ENCODE measurements at regions not wholly inside any gene's neighbourhood (a gene's known extent, or its start where the extent isn't known, plus 50 kb on each side); places are given as distances from the start of the nearest gene placed in this dataset.
"Not testable (repeated sequence)": the region's sequence is repeated elsewhere in the genome, so short reads cannot be mapped to it uniquely, and the experiment has no call there.

GRCh38 chr2:219870041-219870440 lies 242.6 kb downstream of the SLC4A3 start:
- WGBS, 5 donors: 58 to 75% (median 70%) methylated on average over 3 of the region's 3 CpGs
- H3K36me3 ChIP-seq: no peaks in the 10 kb centered on the region
- no peaks in the 10 kb centered on the region for H3K4me1 ChIP-seq
- TF ChIP-seq POLR2A (IDR thresholded peaks at IDR 0.05) (no peak), POLR2AphosphoS5 (IDR thresholded peaks at IDR 0.05) (no peak), CTCF (IDR thresholded peaks at IDR 0.05 in 8 of 11, conservative IDR thresholded peaks at IDR 0.05 in 3 of 11) (no peak)
- H3K4me3 ChIP-seq: no peak overlapping the region
- H3K9me3 ChIP-seq: peaks cover 0 to 4% (median 0%) of the 10 kb centered on the region in 8 donors
- H3K27ac ChIP-seq: no peak overlapping the region
- H3K27me3 ChIP-seq (replicated peaks in 1 of 7): no peaks in the 10 kb centered on the region
- no peak for DNase-seq
- intact Hi-C loops (cut with DNase I; ENCODE audit: low total_unique reads): no loop called here

GRCh38 chr2:219871351-219871750 lies 243.9 kb downstream of the SLC4A3 start:
- peaks cover 0 to 4% (median 0%) of the 10 kb centered on the region in 8 donors for H3K9me3 ChIP-seq
- intact Hi-C loops (cut with DNase I; ENCODE audit: low total_unique reads): no loop called here
- no peak for DNase-seq
- no peak overlapping the region for H3K4me3 ChIP-seq
- no peaks in the 10 kb centered on the region for H3K4me1 ChIP-seq
- TF ChIP-seq POLR2A (IDR thresholded peaks at IDR 0.05): no peak
- WGBS, 5 donors: 69 to 75% (median 72%) methylated on average over 8 of the region's 8 CpGs
- H3K27ac ChIP-seq: no peak overlapping the region
- H3K36me3 ChIP-seq: no peaks in the 10 kb centered on the region
- no peaks in the 10 kb centered on the region for H3K27me3 ChIP-seq (replicated peaks in 1 of 7)

GRCh38 chr2:219875036-219875435 lies 247.6 kb downstream of the SLC4A3 start:
- H3K4me1 ChIP-seq: no peaks in the 10 kb centered on the region
- no peaks in the 10 kb centered on the region for H3K9me3 ChIP-seq
- no peak for TF ChIP-seq CTCF (IDR thresholded peaks at IDR 0.05 in 8 of 11, conservative IDR thresholded peaks at IDR 0.05 in 3 of 11)
- TF ChIP-seq POLR2AphosphoS5 (IDR thresholded peaks at IDR 0.05): no peak
- TF ChIP-seq POLR2A (IDR thresholded peaks at IDR 0.05): no peak
- WGBS, 5 donors: 68 to 82% (median 75%) methylated on average over 1 of the region's 1 CpG
- no peak overlapping the region for H3K27ac ChIP-seq
- H3K27me3 ChIP-seq (replicated peaks in 1 of 7): no peaks in the 10 kb centered on the region
- DNase-seq: no peak
- no peak overlapping the region for H3K4me3 ChIP-seq
- intact Hi-C loops (cut with DNase I; ENCODE audit: low total_unique reads): no loop called here
- no peaks in the 10 kb centered on the region for H3K36me3 ChIP-seq

GRCh38 chr2:219875986-219876385 lies 248.6 kb downstream of the SLC4A3 start:
- WGBS, 5 donors: 55 to 94% (median 72%) methylated on average over 3 of the region's 3 CpGs
- H3K4me1 ChIP-seq; intact Hi-C loops (cut with DNase I; ENCODE audit: low total_unique reads); DNase-seq; H3K4me3 ChIP-seq; H3K9me3 ChIP-seq; H3K27me3 ChIP-seq (replicated peaks in 1 of 7); H3K36me3 ChIP-seq; H3K27ac ChIP-seq: not testable (repeated sequence)

GRCh38 chr2:219876931-219877330 lies 249.5 kb downstream of the SLC4A3 start:
- Histone ChIP-seq H3K4me3 (no peak overlapping the region), H3K36me3 (no peaks in the 10 kb centered on the region), H3K27me3 (replicated peaks in 1 of 7) (no peaks in the 10 kb centered on the region), H3K9me3 (no peaks in the 10 kb centered on the region), H3K27ac (no peak overlapping the region), H3K4me1 (no peaks in the 10 kb centered on the region)
- intact Hi-C loops (cut with DNase I; ENCODE audit: low total_unique reads): no loop called here
- TF ChIP-seq POLR2AphosphoS5 (IDR thresholded peaks at IDR 0.05): no peak
- TF ChIP-seq POLR2A (IDR thresholded peaks at IDR 0.05): no peak
- no peak for TF ChIP-seq CTCF (IDR thresholded peaks at IDR 0.05 in 8 of 11, conservative IDR thresholded peaks at IDR 0.05 in 3 of 11)
- WGBS, 5 donors: 77 to 84% (median 82%) methylated on average over 4 of the region's 4 CpGs
- no peak for DNase-seq
